ENCODE measurements at regions not wholly inside any gene's neighbourhood (a gene's known extent, or its start where the extent isn't known, plus 50 kb on each side); places are given as distances from the start of the nearest gene placed in this dataset.
"Not testable (repeated sequence)": the region's sequence is repeated elsewhere in the genome, so short reads cannot be mapped to it uniquely, and the experiment has no call there.

GRCh38 chr20:57977569-57977968, 250.9 kb downstream of the ANKRD60 start:
- WGBS (ENCODE audit: insufficient coverage) = 89% methylated on average over 4 of the region's 7 CpGs

GRCh38 chr20:57977141-57977540, 251.3 kb downstream of the ANKRD60 start:
- Histone ChIP-seq H3K4me1 (ENCODE audit: control insufficient read depth in 1 of 2, extremely low read depth in 1 of 2, insufficient read depth in 2 of 2, low read length in 2 of 2) (no peaks in the 10 kb centered on the region), H3K36me3 (ENCODE audit: control insufficient read depth in 2 of 2, extremely low read depth in 1 of 2, insufficient read depth in 1 of 2, low read length in 1 of 2) (no peaks in the 10 kb centered on the region), H3K4me3 (ENCODE audit: control insufficient read depth in 1 of 2, extremely low read depth in 1 of 2, low read length in 1 of 2) (no peak overlapping the region), H3K27me3 (replicated peaks in 1 of 2; ENCODE audit: control insufficient read depth in 2 of 2, extremely low read depth in 1 of 2, insufficient read depth in 2 of 2, low read length in 1 of 2) (peaks cover 0 to 19% of the 10 kb centered on the region in 2 experiments), H3K9me3 (no peaks in the 10 kb centered on the region), H3K27ac (ENCODE audit: low read length) (no peak overlapping the region)
- WGBS (ENCODE audit: insufficient coverage) = 90% methylated on average over 8 of the region's 10 CpGs
- no peaks in the 10 kb centered on the region for H3K4me1 Mint-ChIP-seq
- ATAC-seq (replicated peaks in 1 of 4) (no peak), DNase-seq (no peak)
- no peaks in the 10 kb centered on the region for H3K36me3 Mint-ChIP-seq
- ChIA-PET CTCF (no interaction called here), POLR2A (interaction anchor here in 1 of 2 donors (0.6 kb wide), 1 partner anchor 66 kb away, joined by 3 read pairs; no protein-coding TSS in a partner anchor)
- H3K27ac Mint-ChIP-seq = no peak overlapping the region
- peaks cover 4 to 10% of the 10 kb centered on the region in 2 donors for H3K27me3 Mint-ChIP-seq
- H3K9me3 Mint-ChIP-seq = peaks cover 0 to 7% (median 6%) of the 10 kb centered on the region in 3 donors
- no peak overlapping the region for H3K4me3 Mint-ChIP-seq

More at GRCh38 chr20:57977569-57977968, 250.9 kb downstream of the ANKRD60 start:
- Mint-ChIP-seq H3K36me3 (no peaks in the 10 kb centered on the region), H3K9me3 (peaks cover 0 to 7% (median 6%) of the 10 kb centered on the region in 3 donors), H3K4me1 (no peaks in the 10 kb centered on the region), H3K27ac (no peak overlapping the region), H3K27me3 (peaks cover 4 to 10% of the 10 kb centered on the region in 2 donors), H3K4me3 (no peak overlapping the region)
- ChIA-PET CTCF (interaction anchor here in 1 of 2 donors (0.6 kb wide), 1 partner anchor 289 kb away, joined by 4 read pairs; no protein-coding TSS in a partner anchor), POLR2A (interaction anchor here in 1 of 2 donors (0.6 kb wide), 1 partner anchor 66 kb away, joined by 3 read pairs; no protein-coding TSS in a partner anchor)
- ATAC-seq (replicated peaks in 1 of 4) (no peak), DNase-seq (no peak)
- Histone ChIP-seq H3K4me1 (ENCODE audit: control insufficient read depth in 1 of 2, extremely low read depth in 1 of 2, insufficient read depth in 2 of 2, low read length in 2 of 2) (no peaks in the 10 kb centered on the region), H3K9me3 (no peaks in the 10 kb centered on the region), H3K4me3 (ENCODE audit: control insufficient read depth in 1 of 2, extremely low read depth in 1 of 2, low read length in 1 of 2) (no peak overlapping the region), H3K36me3 (ENCODE audit: control insufficient read depth in 2 of 2, extremely low read depth in 1 of 2, insufficient read depth in 1 of 2, low read length in 1 of 2) (no peaks in the 10 kb centered on the region), H3K27ac (ENCODE audit: low read length) (no peak overlapping the region), H3K27me3 (replicated peaks in 1 of 2; ENCODE audit: control insufficient read depth in 2 of 2, extremely low read depth in 1 of 2, insufficient read depth in 2 of 2, low read length in 1 of 2) (peaks cover 0 to 16% of the 10 kb centered on the region in 2 experiments)

GRCh38 chr20:57974863-57975262, 253.6 kb downstream of the ANKRD60 start:
- Mint-ChIP-seq H3K27me3 (peaks cover 0 to 7% of the 10 kb centered on the region in 2 donors), H3K36me3 (no peaks in the 10 kb centered on the region), H3K27ac (no peak overlapping the region), H3K4me3 (no peak overlapping the region), H3K4me1 (no peaks in the 10 kb centered on the region), H3K9me3 (peaks cover 0 to 7% (median 6%) of the 10 kb centered on the region in 3 donors)
- no peaks in the 10 kb centered on the region for H3K9me3 ChIP-seq
- CTCF ChIA-PET = no interaction called here
- no peak overlapping the region for H3K4me3 ChIP-seq (ENCODE audit: control insufficient read depth in 1 of 2, extremely low read depth in 1 of 2, low read length in 1 of 2)
- POLR2A ChIA-PET = no interaction called here
- H3K27ac ChIP-seq (ENCODE audit: low read length) = no peak overlapping the region
- ATAC-seq (replicated peaks in 1 of 4) (no peak), DNase-seq (no peak)
- H3K4me1 ChIP-seq (ENCODE audit: control insufficient read depth in 1 of 2, extremely low read depth in 1 of 2, insufficient read depth in 2 of 2, low read length in 2 of 2) = no peaks in the 10 kb centered on the region
- 85% methylated on average over 3 of the region's 3 CpGs for WGBS (ENCODE audit: insufficient coverage)
- H3K27me3 ChIP-seq (replicated peaks in 1 of 2; ENCODE audit: control insufficient read depth in 2 of 2, extremely low read depth in 1 of 2, insufficient read depth in 2 of 2, low read length in 1 of 2) = peaks cover 0 to 21% of the 10 kb centered on the region in 2 experiments
- no peaks in the 10 kb centered on the region for H3K36me3 ChIP-seq (ENCODE audit: control insufficient read depth in 2 of 2, extremely low read depth in 1 of 2, insufficient read depth in 1 of 2, low read length in 1 of 2)

- Histone ChIP-seq H3K4me3 (ENCODE audit: control insufficient read depth in 1 of 2, extremely low read depth in 1 of 2, low read length in 1 of 2) (no peak overlapping the region), H3K36me3 (ENCODE audit: control insufficient read depth in 2 of 2, extremely low read depth in 1 of 2, insufficient read depth in 1 of 2, low read length in 1 of 2) (no peaks in the 10 kb centered on the region), H3K9me3 (no peaks in the 10 kb centered on the region), H3K4me1 (ENCODE audit: control insufficient read depth in 1 of 2, extremely low read depth in 1 of 2, insufficient read depth in 2 of 2, low read length in 2 of 2) (no peaks in the 10 kb centered on the region), H3K27ac (ENCODE audit: low read length) (no peak overlapping the region), H3K27me3 (replicated peaks in 1 of 2; ENCODE audit: control insufficient read depth in 2 of 2, extremely low read depth in 1 of 2, insufficient read depth in 2 of 2, low read length in 1 of 2) (peaks cover 0 to 18% of the 10 kb centered on the region in 2 experiments)
- Mint-ChIP-seq H3K36me3 (no peaks in the 10 kb centered on the region), H3K4me3 (no peak overlapping the region), H3K27ac (no peak overlapping the region), H3K27me3 (peaks cover 8 to 13% of the 10 kb centered on the region in 2 donors), H3K9me3 (peaks cover 0 to 7% (median 6%) of the 10 kb centered on the region in 3 donors), H3K4me1 (no peaks in the 10 kb centered on the region)
- 70% methylated on average over 3 of the region's 3 CpGs for WGBS (ENCODE audit: insufficient coverage)
- ATAC-seq (replicated peaks in 1 of 4) (no peak), DNase-seq (no peak)
- ChIA-PET POLR2A (no interaction called here), CTCF (no interaction called here)
Measured at GRCh38 chr20:57973886-57974285, 254.6 kb downstream of the ANKRD60 start.

- H3K36me3 ChIP-seq (ENCODE audit: control insufficient read depth in 2 of 2, extremely low read depth in 1 of 2, insufficient read depth in 1 of 2, low read length in 1 of 2); CTCF ChIA-PET; H3K27ac ChIP-seq (ENCODE audit: low read length); H3K4me3 ChIP-seq (ENCODE audit: control insufficient read depth in 1 of 2, extremely low read depth in 1 of 2, low read length in 1 of 2); H3K9me3 ChIP-seq; H3K9me3 Mint-ChIP-seq; H3K36me3 Mint-ChIP-seq; H3K27ac Mint-ChIP-seq; DNase-seq; H3K4me1 ChIP-seq (ENCODE audit: control insufficient read depth in 1 of 2, extremely low read depth in 1 of 2, insufficient read depth in 2 of 2, low read length in 2 of 2); H3K4me1 Mint-ChIP-seq; POLR2A ChIA-PET; H3K4me3 Mint-ChIP-seq; ATAC-seq (replicated peaks in 1 of 4): not testable (repeated sequence)
- H3K27me3 ChIP-seq (replicated peaks in 1 of 2; ENCODE audit: control insufficient read depth in 2 of 2, extremely low read depth in 1 of 2, insufficient read depth in 2 of 2, low read length in 1 of 2) = peaks cover 0 to 27% of the 10 kb centered on the region in 2 experiments
- H3K27me3 Mint-ChIP-seq = peaks cover 16 to 22% of the 10 kb centered on the region in 2 donors
- WGBS (ENCODE audit: insufficient coverage) = no CpG with 5 or more reads among the region's 1 CpG
Measured at GRCh38 chr20:57971583-57971982, 256.9 kb downstream of the ANKRD60 start.

DNA sequence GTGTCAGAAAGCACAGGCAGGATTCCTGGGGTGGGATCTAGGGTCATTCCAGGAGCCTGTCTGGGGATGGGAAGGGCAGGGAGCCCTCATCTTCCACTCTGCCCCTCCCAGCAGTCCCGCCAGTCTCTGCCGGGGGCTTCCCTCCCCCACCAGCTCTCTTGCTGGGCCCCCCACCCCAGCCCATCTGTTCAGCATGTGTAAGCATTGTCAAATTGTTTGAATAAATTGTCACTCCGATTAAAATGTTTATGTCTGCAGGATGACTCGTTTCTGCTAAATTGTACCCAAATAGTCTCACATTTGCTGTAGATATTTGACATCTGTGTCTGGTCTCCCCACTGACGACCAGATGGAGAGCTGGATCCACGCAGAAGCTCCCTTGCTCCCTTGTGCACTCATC, 257.6 kb downstream of the ANKRD60 start:
- Mint-ChIP-seq H3K9me3 (peaks cover 0 to 7% (median 6%) of the 10 kb centered on the region in 3 donors), H3K4me3 (no peak overlapping the region), H3K27ac (no peak overlapping the region), H3K27me3 (peaks cover 16 to 23% of the 10 kb centered on the region in 2 donors), H3K36me3 (no peaks in the 10 kb centered on the region), H3K4me1 (no peaks in the 10 kb centered on the region)
- ChIA-PET CTCF (no interaction called here), POLR2A (no interaction called here)
- Histone ChIP-seq H3K27ac (ENCODE audit: low read length) (no peak overlapping the region), H3K4me3 (ENCODE audit: control insufficient read depth in 1 of 2, extremely low read depth in 1 of 2, low read length in 1 of 2) (no peak overlapping the region), H3K27me3 (replicated peaks in 1 of 2; ENCODE audit: control insufficient read depth in 2 of 2, extremely low read depth in 1 of 2, insufficient read depth in 2 of 2, low read length in 1 of 2) (peaks cover 0 to 33% of the 10 kb centered on the region in 2 experiments), H3K4me1 (ENCODE audit: control insufficient read depth in 1 of 2, extremely low read depth in 1 of 2, insufficient read depth in 2 of 2, low read length in 2 of 2) (no peaks in the 10 kb centered on the region), H3K9me3 (no peaks in the 10 kb centered on the region), H3K36me3 (ENCODE audit: control insufficient read depth in 2 of 2, extremely low read depth in 1 of 2, insufficient read depth in 1 of 2, low read length in 1 of 2) (no peaks in the 10 kb centered on the region)
- no peak for ATAC-seq (replicated peaks in 1 of 4)
- no peak for DNase-seq
- 92% methylated on average over 2 of the region's 6 CpGs for WGBS (ENCODE audit: insufficient coverage)

Measured in T-cell (primary cell).